HG02970 (cell line): ENCODE measurements at regions not wholly inside any gene's neighbourhood (a gene's known extent, or its start where the extent isn't known, plus 50 kb on each side); places are given as distances from the start of the nearest gene placed in this dataset.
"Not testable (repeated sequence)": the region's sequence is repeated elsewhere in the genome, so short reads cannot be mapped to it uniquely, and the experiment has no call there.

Experiments
- ATAC-seq: cut with Tn5 transposase; IDR thresholded peaks from one replicate; pipeline ENCODE4 v1.9.1; 2021; ENCODE audit warnings: mild to moderate bottlenecking, moderate library complexity, moderate number of reproducible peaks; ENCODE audit not compliant: unreplicated experiment, low FRiP score

DNA sequence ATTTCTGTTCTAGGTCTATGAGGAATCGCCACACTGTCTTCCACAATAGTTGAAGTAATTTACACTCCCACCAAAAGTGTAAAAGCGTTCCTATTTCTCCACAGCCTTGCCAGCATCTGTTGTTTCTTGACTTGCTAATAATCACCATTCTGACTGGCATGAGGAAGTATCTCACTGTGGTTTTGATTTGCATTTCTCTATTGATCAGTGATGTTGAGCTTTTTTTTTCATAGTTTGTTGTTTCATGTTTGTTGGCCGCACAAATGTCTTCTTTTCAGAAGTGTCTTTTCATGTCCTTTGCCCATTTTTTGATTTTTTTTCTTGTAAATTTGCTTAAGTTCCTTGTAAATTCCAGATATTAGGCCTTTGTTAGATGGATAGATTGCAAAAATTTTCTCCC lies 867.1 kb downstream of the DTWD2 start:
- ATAC-seq: no peak

DNA sequence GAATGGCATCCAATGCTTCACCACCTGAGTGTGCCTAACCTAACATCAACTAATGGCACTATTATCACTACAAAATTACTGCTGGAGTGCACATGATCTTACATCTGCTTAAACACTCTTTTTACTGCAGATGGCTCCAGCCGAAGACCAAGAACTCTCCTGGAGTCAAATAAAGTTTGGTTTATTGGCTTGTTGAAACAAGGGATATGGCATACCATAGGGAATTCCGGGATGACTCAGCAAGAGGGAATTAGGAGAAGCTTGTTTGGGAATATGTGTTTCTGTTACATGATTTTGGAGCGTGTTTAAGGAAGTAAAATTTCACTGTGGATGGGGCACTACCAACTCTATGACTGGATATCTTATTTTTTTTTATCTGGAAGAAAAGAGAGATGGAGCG lies 872.6 kb downstream of the DTWD2 start:
- no peak for ATAC-seq

DNA sequence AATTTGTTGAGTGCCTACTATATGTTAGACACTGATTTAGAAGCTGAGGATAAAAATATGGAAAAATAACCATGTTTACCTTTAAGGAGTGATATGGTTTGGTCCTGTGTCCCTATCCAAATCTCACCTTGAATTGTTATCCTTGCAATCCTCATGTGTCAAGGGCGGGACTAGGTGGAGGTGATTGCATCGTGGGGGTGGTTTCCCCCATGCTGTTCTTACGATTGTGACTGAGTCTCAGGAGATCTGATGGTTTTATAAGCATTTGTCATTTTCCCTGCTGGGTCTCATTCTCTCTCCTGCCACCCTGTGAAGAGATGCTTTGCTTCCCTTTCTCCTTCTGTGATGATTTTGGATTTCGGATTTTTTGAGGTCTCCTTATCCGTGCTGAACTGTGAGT lies 876.4 kb downstream of the DTWD2 start:
- no peak for ATAC-seq

- ATAC-seq: not testable (repeated sequence)
Measured at GRCh38 chr5:118107246-118107645, 881.1 kb downstream of the DTWD2 start.

DNA sequence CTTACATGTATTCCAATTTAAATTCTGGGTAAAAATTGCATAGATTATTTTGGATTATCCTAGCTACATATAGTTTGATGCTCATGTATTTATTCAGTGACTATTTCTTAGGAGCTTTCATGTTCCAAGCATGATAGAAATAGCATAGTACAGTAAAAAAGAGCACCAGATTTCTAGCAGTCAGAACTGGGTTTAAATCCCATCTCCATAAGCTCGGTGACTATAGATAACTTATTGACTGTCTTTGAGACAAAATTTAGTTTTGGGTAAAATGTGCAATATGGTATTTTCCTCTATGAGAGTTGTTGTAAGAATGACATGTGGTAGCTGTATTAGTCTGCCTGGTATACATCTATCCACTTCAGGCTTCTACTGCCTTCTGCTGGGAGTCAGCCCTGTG lies 889.6 kb downstream of the DTWD2 start:
- ATAC-seq: no peak

GRCh38 chr5:118095115-118095514 lies 893.2 kb downstream of the DTWD2 start:
- ATAC-seq: no peak

DNA sequence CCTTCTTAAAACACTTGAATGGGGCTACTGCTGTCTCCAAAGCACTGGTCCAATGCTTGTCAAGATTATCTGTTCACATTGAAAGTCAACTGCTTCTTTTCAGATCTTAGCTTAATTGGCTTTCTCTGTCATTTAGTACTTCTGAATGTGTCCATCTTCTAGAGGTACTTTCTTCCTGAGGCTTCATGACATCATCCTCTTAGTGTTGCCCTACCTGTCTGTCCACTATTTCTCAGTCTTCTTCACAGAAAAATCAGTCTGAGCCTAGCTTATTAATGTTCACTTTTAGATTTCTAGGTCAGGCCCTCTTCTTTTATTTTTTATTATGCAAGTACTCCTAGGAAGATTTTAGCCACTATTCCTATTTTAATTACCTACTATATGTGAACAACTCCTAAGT lies 899.9 kb downstream of the DTWD2 start:
- no peak for ATAC-seq

DNA sequence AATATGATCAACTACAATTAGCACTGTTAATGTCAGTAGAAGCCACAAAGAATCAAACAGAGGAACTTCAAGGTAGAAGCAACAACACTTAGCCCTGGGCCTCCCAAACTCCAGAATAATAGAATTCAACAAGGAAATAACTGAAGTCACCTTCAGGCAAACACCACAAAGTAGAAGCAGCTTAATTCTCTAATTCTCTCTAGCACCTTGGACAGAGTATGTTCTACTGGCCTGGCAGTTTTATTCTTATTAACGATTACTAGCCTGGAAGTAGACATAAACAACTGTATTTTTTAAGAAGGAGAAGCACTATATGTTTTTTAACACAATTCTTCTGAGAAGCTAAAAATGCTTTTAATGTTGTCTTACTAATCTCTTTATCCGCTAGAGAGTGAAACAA lies 911.9 kb downstream of the DTWD2 start:
- no peak for ATAC-seq

DNA sequence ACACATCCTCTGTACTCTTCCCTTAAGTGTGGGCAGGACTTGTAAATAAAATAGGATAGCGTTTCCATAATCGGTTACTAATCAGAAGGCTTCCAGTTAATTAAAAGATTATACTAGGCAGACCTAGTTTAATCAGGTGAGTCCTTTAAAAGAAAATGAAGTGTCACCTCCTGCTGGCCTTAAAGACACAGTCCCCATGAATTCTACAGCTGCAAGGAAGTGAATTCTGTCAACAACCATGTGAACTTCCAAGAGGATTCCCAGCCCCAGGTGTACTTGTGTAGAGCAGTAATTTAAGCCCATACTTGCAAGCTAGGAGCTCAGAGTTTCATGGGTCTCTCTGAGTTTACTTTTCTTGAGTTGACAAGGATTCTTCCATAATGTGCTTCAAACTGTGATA lies 918.3 kb downstream of the DTWD2 start:
- ATAC-seq: no peak

DNA sequence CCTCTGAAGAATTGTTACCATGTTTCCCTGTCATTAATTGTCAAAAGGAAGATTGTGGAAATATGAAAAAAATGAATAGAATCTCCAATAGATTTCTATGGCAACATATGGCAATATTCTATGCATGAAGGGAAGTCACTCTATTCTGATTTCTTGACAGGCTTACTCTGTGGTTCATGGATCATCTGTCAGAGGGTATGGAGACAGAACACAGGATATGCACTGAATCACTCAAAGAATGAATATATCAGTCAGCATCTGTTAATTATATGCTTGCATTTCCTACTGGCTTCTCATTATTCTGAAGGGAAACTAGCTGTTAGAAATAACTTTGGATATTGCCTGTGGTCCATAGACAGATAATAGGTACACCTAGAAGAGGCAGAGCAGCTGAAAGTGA lies 918.9 kb downstream of the DTWD2 start:
- no peak for ATAC-seq

DNA sequence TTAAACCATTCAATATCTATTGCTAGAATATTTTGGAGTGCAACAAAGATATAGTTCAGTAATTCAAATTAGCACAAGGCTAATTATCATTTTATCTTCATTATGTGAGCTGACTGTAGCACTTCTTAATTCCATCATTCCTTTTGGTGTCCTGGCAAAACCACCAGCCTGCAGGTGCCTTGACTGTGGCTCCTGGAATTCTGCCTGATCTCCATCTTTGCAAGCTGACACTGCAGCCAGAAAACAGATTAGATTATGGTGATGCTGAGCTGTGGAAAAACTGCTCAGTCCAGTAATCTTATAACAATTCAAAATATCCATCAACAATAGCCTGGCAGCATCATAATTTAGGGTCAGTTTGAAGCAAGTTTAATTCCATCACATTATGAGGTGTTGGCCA lies 919.5 kb downstream of the DTWD2 start:
- ATAC-seq: no peak

- ATAC-seq: not testable (repeated sequence)
Measured at GRCh38 chr5:118063836-118064235, 924.5 kb downstream of the DTWD2 start.

- ATAC-seq: no peak
Measured at GRCh38 chr5:118060833-118061232, 927.5 kb downstream of the DTWD2 start.

- no peak for ATAC-seq
Measured at GRCh38 chr5:118052503-118052902, 935.8 kb downstream of the DTWD2 start.

- no peak for ATAC-seq
Measured at GRCh38 chr5:118044169-118044568, 944.2 kb downstream of the DTWD2 start.

GRCh38 chr5:118043531-118043930 lies 944.8 kb downstream of the DTWD2 start:
- no peak for ATAC-seq

GRCh38 chr5:118042076-118042475 lies 946.3 kb downstream of the DTWD2 start:
- ATAC-seq: no peak

DNA sequence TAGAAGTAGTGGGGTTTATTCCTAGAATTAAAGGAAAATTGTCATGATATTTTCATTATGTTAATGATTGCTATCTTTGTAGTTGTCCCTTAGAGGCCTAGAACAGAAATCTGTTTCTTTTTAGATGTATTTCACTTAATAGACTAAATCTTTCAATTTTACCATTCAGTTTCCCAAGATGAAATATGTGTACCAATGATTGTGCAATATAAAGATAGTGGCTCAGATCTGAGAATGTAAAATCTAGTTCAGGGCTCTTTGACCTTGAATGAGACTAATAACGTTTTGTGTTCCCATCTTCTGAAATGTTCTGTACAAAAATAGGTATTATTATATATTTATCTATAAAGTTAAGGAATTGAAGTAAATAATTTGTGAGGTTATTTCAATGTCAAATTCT lies 947.9 kb downstream of the DTWD2 start:
- no peak for ATAC-seq

- ATAC-seq: no peak
Measured at GRCh38 chr5:118033686-118034338, 954.5 kb downstream of the DTWD2 start.

DNA sequence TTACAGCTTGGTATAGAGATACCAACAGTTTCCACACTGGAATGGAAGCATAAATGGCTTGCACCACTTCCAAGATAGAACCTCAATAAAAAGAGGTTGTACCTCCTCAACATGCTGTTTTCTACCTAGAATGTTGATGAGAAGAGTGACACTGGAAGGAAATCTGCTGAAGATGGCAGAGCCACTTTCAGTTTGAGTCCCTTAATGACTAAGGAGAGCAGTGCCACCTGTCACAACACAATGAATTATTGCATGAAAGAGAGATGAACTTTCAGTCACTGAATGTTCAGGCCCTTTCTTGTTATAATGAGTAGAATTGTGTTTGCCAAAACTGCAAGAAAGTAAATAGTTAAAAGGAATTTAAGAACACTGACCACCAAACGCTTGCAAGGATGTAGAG lies 958.5 kb downstream of the DTWD2 start:
- no peak for ATAC-seq

GRCh38 chr5:118022062-118022461 lies 966.3 kb downstream of the DTWD2 start:
- ATAC-seq: no peak

DNA sequence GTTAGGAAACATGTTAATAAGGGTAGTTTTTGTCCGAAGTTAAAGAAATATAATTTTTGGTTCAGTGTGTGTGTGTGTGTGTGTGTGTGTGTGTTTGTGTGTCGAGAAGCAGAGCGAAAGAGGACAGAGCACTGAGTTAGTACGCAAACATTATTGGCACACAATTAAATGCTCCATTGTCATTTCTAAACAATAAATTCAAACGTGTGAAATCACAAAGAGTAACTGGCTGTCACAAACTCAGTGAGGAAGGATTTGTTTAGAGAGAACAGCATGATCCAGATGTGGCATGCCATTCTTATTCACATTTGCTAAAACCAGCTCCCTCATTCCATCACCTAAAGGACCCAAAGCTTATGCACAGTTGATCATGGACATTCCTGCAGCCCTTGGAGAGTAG lies 970.8 kb downstream of the DTWD2 start:
- no peak for ATAC-seq

DNA sequence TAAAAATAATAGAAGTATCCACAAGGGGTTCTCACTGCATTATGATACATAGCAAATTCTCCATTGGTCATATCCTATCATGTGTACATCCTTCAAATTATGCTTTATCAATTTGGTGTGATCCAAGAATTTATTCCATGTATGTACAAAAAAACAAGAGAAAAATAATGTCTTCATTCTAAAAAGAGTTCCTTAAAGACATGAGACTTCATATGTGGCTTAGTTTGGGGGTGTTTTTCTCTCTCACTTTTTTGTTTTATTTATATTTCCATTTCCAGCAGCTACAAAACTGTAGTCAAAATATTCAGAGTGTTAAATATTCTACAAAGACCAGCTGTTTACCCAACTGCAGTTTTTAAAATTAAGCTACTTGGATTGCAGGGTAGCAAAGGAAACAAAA lies 972.0 kb downstream of the DTWD2 start:
- ATAC-seq: no peak
